Breast epithelium (tissue), 3 donors: ENCODE measurements at regions not wholly inside any gene's neighbourhood (a gene's known extent, or its start where the extent isn't known, plus 50 kb on each side); places are given as distances from the start of the nearest gene placed in this dataset.

ENCODE experiments used
- CTCF ChIP-seq, 3 donors: fragments of 450-650 bp; IDR thresholded peaks; one replicate each; pipeline ENCODE4 v1.5.1; 2016 to 2017; ENCODE audit warnings: antibody characterized with exemption in 3 of 3, mild to moderate bottlenecking in 3 of 3, moderate library complexity in 3 of 3
- POLR2A ChIP-seq: fragments of 450-650 bp; IDR thresholded peaks from one replicate; pipeline ENCODE4 v1.6.1; 2016; ENCODE audit warnings: antibody characterized with exemption, mild to moderate bottlenecking, moderate library complexity
- POLR2AphosphoS5 ChIP-seq, 3 donors: sonication (generic); formaldehyde crosslinking; IDR thresholded peaks; one replicate each; pipeline ENCODE4 v1.6.1; 2017; ENCODE audit warnings: antibody characterized with exemption in 3 of 3

DNA sequence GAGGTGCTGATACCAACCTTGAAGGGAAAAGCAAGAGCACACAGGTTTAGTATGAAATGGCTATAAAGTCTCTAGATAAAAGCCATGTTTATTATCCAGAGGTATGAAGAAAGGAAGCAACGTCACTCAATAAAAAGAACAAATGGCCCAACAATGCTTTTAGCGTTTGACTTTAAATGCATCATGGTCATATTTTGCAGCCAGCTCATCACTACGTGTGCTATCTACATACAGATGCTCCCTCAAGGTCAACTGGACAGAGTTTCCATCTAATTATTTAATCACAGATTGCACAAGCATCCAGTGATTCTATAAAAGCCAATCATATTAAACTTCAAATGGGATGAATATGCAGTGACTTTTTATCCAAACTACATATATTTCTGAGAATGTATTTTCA lies 127.6 kb upstream of the SYNDIG1 start:
- TF ChIP-seq CTCF (IDR thresholded peaks at IDR 0.05) (no peak), POLR2AphosphoS5 (IDR thresholded peaks at IDR 0.05) (no peak), POLR2A (no peak)
